Sigmoid colon (tissue), 4 donors: ENCODE measurements at regions not wholly inside any gene's neighbourhood (a gene's known extent, or its start where the extent isn't known, plus 50 kb on each side); places are given as distances from the start of the nearest gene placed in this dataset.

Experiments
- CTCF ChIP-seq, 4 experiments: fragments of 450-650 bp in 3 of 4; fragments of 200-600 bp in 1 of 4; IDR thresholded peaks; one replicate each; pipeline ENCODE4 v1.5.1; 2016 to 2019; ENCODE audit warnings: antibody characterized with exemption in 4 of 4, mild to moderate bottlenecking in 3 of 4, moderate library complexity in 2 of 4
- POLR2A ChIP-seq, 2 donors: fragments of 450-650 bp; IDR thresholded peaks; one replicate each; pipeline ENCODE4 v1.6.1; 2016; ENCODE audit warnings: antibody characterized with exemption in 2 of 2, mild to moderate bottlenecking in 2 of 2, moderate library complexity in 2 of 2
- POLR2AphosphoS5 ChIP-seq, 4 donors: sonication (generic); formaldehyde crosslinking; IDR thresholded peaks; one replicate each; pipeline ENCODE4 v1.6.1; 2017; ENCODE audit warnings: antibody characterized with exemption in 4 of 4

GRCh38 chr6:111941686-111942330 lies 68.6 kb upstream of the FYN start:
- TF ChIP-seq POLR2AphosphoS5 (IDR thresholded peaks at IDR 0.05) (no peak), CTCF (IDR thresholded peaks at IDR 0.05) (no peak), POLR2A (IDR thresholded peaks at IDR 0.05) (no peak)
